ENCODE measurements at regions not wholly inside any gene's neighbourhood (a gene's known extent, or its start where the extent isn't known, plus 50 kb on each side); places are given as distances from the start of the nearest gene placed in this dataset.

DNA sequence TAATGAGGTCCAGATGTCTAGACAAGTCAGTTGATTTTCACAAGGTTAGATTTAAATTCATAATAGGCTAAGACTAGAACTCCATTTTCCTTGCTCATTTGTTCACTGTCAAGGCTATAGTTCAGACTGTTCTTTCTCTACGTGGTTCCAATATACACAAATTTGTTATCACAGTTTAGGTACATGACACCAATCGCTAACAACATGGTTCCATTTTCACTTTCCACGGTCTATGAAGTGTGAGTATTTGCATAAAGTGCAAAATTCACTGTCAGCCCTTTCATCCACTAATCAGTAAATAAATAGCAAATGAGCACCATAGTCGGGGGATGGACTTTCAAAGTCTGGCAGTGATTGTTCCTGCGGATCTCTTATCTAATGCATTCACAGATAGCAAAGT, 315.7 kb upstream of the SPOCK3 start:
- H3K27me3 ChIP-seq (ENCODE audit: control insufficient read depth, insufficient read depth, low read length): no peaks in the 10 kb centered on the region
- no peak for DNase-seq (ENCODE audit: low read depth in 4 of 6, low spot score in 6 of 6)
- no peaks in the 10 kb centered on the region for H3K4me1 ChIP-seq (ENCODE audit: control insufficient read depth, insufficient read depth, low read length)
- H3K4me3 ChIP-seq (ENCODE audit: low read depth, low read length): no peak overlapping the region
- 100% methylated on average over 1 of the region's 5 CpGs for WGBS (ENCODE audit: insufficient coverage)
- no peak overlapping the region for H3K27ac ChIP-seq (ENCODE audit: low read depth, low read length)
- H3K36me3 ChIP-seq (ENCODE audit: control insufficient read depth, insufficient read depth, low read length): no peaks in the 10 kb centered on the region
- peaks cover 2% of the 10 kb centered on the region for H3K9me3 ChIP-seq (ENCODE audit: control insufficient read depth, insufficient read depth, low read length)

DNA sequence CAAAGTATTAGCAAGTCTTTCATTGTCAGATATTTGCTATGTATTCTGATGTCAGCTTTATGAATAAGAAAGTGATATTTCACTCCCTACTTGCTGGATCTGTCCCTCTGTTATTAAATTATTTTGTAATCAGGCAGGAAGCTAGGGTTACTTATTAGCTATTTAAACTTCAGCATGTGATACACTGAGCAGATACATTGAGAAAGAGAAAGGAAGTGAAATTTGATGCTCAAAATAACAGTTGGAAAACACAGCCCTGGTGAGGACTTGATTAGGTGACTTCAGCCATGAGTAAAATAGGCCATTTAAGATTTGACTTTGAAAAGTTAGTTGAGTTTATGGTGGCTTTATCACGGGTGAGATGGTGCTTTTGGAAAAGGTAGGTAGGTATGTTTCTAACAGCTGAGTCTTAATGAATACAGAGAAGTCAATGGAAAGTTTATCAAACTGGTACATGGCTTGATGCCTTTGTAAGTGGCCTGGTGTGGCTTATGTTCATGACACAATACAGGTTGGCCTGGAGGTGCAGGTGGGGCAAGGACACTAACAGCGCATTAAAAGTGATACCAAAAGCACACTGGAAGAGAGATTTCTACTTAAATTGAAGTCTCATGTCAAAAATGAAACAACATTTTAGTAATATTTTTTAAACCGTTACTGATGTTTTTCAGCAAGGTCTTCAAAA, 321.2 kb upstream of the SPOCK3 start:
- Histone ChIP-seq H3K4me1 (ENCODE audit: control insufficient read depth, insufficient read depth, low read length) (no peaks in the 10 kb centered on the region), H3K4me3 (ENCODE audit: low read depth, low read length) (no peak overlapping the region), H3K36me3 (ENCODE audit: control insufficient read depth, insufficient read depth, low read length) (no peaks in the 10 kb centered on the region), H3K9me3 (ENCODE audit: control insufficient read depth, insufficient read depth, low read length) (no peaks in the 10 kb centered on the region), H3K27ac (ENCODE audit: low read depth, low read length) (no peak overlapping the region), H3K27me3 (ENCODE audit: control insufficient read depth, insufficient read depth, low read length) (no peaks in the 10 kb centered on the region)
- 88% methylated on average over 2 of the region's 3 CpGs for WGBS (ENCODE audit: insufficient coverage)
- no peak for DNase-seq (ENCODE audit: low read depth in 4 of 6, low spot score in 6 of 6)

DNA sequence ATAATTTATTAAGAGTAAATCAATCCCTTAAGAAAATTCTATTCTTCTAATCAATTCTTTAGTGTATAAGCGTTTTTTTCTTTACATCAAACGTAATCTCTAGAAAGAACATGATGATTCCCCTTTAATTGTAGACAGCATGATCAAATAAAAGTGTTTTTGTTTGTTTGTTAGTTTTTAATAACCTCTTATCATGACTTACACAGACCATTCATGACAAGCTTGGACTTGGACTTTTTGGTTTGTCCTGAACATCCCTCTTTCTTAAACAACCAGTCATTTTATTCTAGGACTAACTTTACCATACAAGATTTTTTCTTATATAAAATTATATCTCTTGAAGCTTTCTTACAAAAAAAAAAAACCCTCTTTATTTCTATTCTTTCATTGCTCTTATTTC, 344.6 kb upstream of the SPOCK3 start:
- H3K27ac ChIP-seq (ENCODE audit: low read depth, low read length): no peak overlapping the region
- no CpG with 5 or more reads among the region's 2 CpGs for WGBS (ENCODE audit: insufficient coverage)
- DNase-seq (ENCODE audit: low read depth in 4 of 6, low spot score in 6 of 6): no peak
- peaks cover 7% of the 10 kb centered on the region for H3K9me3 ChIP-seq (ENCODE audit: control insufficient read depth, insufficient read depth, low read length)
- H3K4me1 ChIP-seq (ENCODE audit: control insufficient read depth, insufficient read depth, low read length): no peaks in the 10 kb centered on the region
- no peaks in the 10 kb centered on the region for H3K27me3 ChIP-seq (ENCODE audit: control insufficient read depth, insufficient read depth, low read length)
- no peaks in the 10 kb centered on the region for H3K36me3 ChIP-seq (ENCODE audit: control insufficient read depth, insufficient read depth, low read length)
- H3K4me3 ChIP-seq (ENCODE audit: low read depth, low read length): no peak overlapping the region

DNA sequence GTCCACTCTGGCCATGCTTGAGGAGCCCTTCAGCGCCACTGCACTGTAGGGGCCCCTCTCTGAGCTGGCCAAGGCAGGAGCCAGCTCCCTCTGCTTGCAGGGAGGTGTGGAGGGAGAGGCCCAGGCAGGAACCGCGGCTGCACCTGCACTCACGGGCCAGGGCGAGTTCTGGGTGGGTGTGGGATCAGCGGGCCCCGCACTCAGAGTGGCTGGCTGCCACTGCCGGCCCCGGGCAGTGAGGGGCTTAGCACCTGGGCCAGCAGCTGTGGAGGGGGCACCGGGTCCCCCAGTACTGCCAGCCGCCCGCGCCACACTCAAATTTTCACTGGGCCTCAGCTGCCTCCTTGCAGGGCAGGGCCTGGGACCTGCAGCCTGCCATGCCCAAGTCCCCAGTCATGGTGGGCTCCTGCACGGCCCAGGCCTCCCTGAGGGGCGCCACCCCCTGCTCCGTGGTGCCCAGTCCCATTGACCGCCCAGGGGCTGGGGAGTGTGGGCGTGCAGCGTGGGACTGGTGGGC, 347.2 kb upstream of the SPOCK3 start:
- 87% methylated on average over 19 of the region's 19 CpGs for WGBS (ENCODE audit: insufficient coverage)
- H3K27ac ChIP-seq (ENCODE audit: low read depth, low read length): no peak overlapping the region
- H3K9me3 ChIP-seq (ENCODE audit: control insufficient read depth, insufficient read depth, low read length): peaks cover 7% of the 10 kb centered on the region
- no peaks in the 10 kb centered on the region for H3K4me1 ChIP-seq (ENCODE audit: control insufficient read depth, insufficient read depth, low read length)
- H3K4me3 ChIP-seq (ENCODE audit: low read depth, low read length): no peak overlapping the region
- DNase-seq (ENCODE audit: low read depth in 4 of 6, low spot score in 6 of 6): no peak
- no peaks in the 10 kb centered on the region for H3K27me3 ChIP-seq (ENCODE audit: control insufficient read depth, insufficient read depth, low read length)
- H3K36me3 ChIP-seq (ENCODE audit: control insufficient read depth, insufficient read depth, low read length): no peaks in the 10 kb centered on the region

DNA sequence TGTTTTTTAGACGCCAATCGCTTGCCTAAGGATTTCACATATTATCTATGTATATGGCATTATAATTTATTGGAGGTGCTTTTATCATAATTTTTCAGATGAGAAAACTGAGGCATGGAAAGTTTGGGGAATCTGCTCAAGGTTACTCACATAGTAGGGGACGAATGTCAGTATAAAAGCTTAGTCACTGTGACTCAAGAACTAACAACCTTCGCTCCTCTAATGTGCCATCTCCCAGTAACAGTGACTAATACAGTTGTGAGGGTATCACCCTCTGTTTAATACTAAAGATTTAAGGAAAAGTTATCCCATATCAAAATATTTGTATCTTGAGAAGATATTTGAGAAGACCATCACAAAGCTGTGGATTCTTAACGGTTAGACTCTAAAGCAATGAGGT, 353.1 kb upstream of the SPOCK3 start:
- H3K4me3 ChIP-seq (ENCODE audit: low read depth, low read length): no peak overlapping the region
- no peak for DNase-seq (ENCODE audit: low read depth in 4 of 6, low spot score in 6 of 6)
- H3K9me3 ChIP-seq (ENCODE audit: control insufficient read depth, insufficient read depth, low read length): no peaks in the 10 kb centered on the region
- H3K36me3 ChIP-seq (ENCODE audit: control insufficient read depth, insufficient read depth, low read length): no peaks in the 10 kb centered on the region
- H3K4me1 ChIP-seq (ENCODE audit: control insufficient read depth, insufficient read depth, low read length): no peaks in the 10 kb centered on the region
- no peak overlapping the region for H3K27ac ChIP-seq (ENCODE audit: low read depth, low read length)
- no CpG with 5 or more reads among the region's 5 CpGs for WGBS (ENCODE audit: insufficient coverage)
- H3K27me3 ChIP-seq (ENCODE audit: control insufficient read depth, insufficient read depth, low read length): no peaks in the 10 kb centered on the region

DNA sequence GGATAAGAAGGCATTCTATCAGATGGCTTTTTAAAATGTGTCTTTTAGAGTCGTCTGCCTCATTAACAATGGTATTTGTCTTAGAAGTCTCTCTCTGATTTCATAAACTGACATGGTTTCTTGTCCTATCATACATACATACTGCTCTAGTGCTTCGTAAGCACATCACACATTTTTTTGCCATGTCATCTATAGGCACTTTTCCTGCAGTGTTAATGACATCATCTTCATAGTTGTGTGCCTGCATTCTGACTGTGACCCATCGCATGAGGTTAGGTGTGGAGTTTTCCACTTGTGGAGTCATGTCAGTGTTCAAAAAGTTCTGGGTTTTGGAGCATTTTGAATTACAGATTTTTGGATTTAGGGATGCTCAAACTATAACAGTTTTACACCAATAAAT, 361.6 kb upstream of the SPOCK3 start:
- WGBS (ENCODE audit: insufficient coverage): no CpG with 5 or more reads among the region's 3 CpGs
- no peaks in the 10 kb centered on the region for H3K9me3 ChIP-seq (ENCODE audit: control insufficient read depth, insufficient read depth, low read length)
- no peaks in the 10 kb centered on the region for H3K36me3 ChIP-seq (ENCODE audit: control insufficient read depth, insufficient read depth, low read length)
- no peak overlapping the region for H3K4me3 ChIP-seq (ENCODE audit: low read depth, low read length)
- H3K4me1 ChIP-seq (ENCODE audit: control insufficient read depth, insufficient read depth, low read length): no peaks in the 10 kb centered on the region
- DNase-seq (ENCODE audit: low read depth in 4 of 6, low spot score in 6 of 6): no peak
- H3K27me3 ChIP-seq (ENCODE audit: control insufficient read depth, insufficient read depth, low read length): no peaks in the 10 kb centered on the region
- H3K27ac ChIP-seq (ENCODE audit: low read depth, low read length): no peak overlapping the region

DNA sequence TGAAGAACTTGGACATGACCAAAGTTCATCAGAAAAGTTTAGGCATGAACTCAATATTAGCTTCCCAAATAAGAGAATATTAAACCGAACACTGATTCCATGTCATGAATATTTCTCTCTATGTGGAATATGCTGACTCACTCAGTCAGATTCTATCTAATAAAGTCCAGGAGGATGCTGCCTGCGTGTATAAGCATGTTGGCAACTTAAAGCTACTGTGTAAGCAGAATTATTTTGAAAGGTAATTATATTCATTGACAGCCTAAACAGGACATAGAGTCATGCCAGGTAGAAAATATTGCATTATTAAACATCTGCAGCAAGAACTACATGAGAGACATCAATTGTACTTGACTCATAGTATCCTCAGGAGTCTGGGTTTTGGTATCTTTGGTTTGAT, 367.9 kb upstream of the SPOCK3 start:
- no peak for DNase-seq (ENCODE audit: low read depth in 4 of 6, low spot score in 6 of 6)
- no CpG with 5 or more reads among the region's 2 CpGs for WGBS (ENCODE audit: insufficient coverage)
- H3K4me3 ChIP-seq (ENCODE audit: low read depth, low read length): no peak overlapping the region
- no peaks in the 10 kb centered on the region for H3K9me3 ChIP-seq (ENCODE audit: control insufficient read depth, insufficient read depth, low read length)
- H3K4me1 ChIP-seq (ENCODE audit: control insufficient read depth, insufficient read depth, low read length): no peaks in the 10 kb centered on the region
- H3K27me3 ChIP-seq (ENCODE audit: control insufficient read depth, insufficient read depth, low read length): no peaks in the 10 kb centered on the region
- H3K27ac ChIP-seq (ENCODE audit: low read depth, low read length): no peak overlapping the region
- no peaks in the 10 kb centered on the region for H3K36me3 ChIP-seq (ENCODE audit: control insufficient read depth, insufficient read depth, low read length)

DNA sequence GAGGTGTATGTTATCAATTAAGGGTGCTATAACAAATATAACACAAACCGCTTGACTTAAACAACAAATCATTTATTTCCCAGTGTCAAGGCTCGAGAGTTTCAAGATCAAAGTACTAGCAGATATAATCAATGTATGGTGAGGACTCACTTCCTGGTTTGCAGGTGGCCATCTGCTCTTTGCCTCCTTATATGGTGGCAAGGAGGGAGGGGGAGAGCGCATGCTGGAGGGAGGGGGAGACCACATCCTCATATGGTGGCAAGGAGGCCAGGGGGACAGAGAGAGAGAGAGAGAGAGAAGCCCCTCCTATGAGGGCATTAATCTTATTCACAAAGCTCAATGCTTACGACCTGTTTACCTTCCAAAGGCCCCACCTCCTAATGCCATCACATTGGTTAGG, 372.3 kb upstream of the SPOCK3 start:
- Histone ChIP-seq H3K27ac (ENCODE audit: low read depth, low read length) (no peak overlapping the region), H3K27me3 (ENCODE audit: control insufficient read depth, insufficient read depth, low read length) (no peaks in the 10 kb centered on the region), H3K36me3 (ENCODE audit: control insufficient read depth, insufficient read depth, low read length) (no peaks in the 10 kb centered on the region), H3K4me3 (ENCODE audit: low read depth, low read length) (no peak overlapping the region), H3K9me3 (ENCODE audit: control insufficient read depth, insufficient read depth, low read length) (no peaks in the 10 kb centered on the region), H3K4me1 (ENCODE audit: control insufficient read depth, insufficient read depth, low read length) (no peaks in the 10 kb centered on the region)
- no CpG with 5 or more reads among the region's 4 CpGs for WGBS (ENCODE audit: insufficient coverage)
- DNase-seq (ENCODE audit: low read depth in 4 of 6, low spot score in 6 of 6): no peak

DNA sequence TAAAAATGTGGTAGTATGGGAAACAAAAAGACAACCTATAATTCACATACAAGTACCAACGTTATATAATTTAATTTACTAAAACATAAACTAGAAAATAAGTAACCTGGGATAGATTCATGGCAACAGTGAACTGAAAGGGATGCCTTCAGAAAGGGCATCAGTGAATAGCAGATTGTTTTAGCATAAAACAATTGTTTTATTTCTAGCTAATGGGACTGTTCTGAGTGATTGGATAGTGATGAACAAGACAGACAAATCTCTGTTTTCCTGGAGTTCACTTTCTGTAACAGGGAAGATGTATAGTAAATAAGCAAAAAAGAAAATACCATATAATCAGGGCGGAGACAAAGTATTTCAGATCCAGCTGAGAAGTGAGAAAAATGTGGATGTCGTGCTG, 379.1 kb upstream of the SPOCK3 start:
- WGBS (ENCODE audit: insufficient coverage): no CpG with 5 or more reads among the region's 3 CpGs
- H3K4me1 ChIP-seq (ENCODE audit: control insufficient read depth, insufficient read depth, low read length): no peaks in the 10 kb centered on the region
- H3K4me3 ChIP-seq (ENCODE audit: low read depth, low read length): no peak overlapping the region
- DNase-seq (ENCODE audit: low read depth in 4 of 6, low spot score in 6 of 6): no peak
- no peak overlapping the region for H3K27ac ChIP-seq (ENCODE audit: low read depth, low read length)
- H3K9me3 ChIP-seq (ENCODE audit: control insufficient read depth, insufficient read depth, low read length): peaks cover 3% of the 10 kb centered on the region
- no peaks in the 10 kb centered on the region for H3K36me3 ChIP-seq (ENCODE audit: control insufficient read depth, insufficient read depth, low read length)
- no peaks in the 10 kb centered on the region for H3K27me3 ChIP-seq (ENCODE audit: control insufficient read depth, insufficient read depth, low read length)

DNA sequence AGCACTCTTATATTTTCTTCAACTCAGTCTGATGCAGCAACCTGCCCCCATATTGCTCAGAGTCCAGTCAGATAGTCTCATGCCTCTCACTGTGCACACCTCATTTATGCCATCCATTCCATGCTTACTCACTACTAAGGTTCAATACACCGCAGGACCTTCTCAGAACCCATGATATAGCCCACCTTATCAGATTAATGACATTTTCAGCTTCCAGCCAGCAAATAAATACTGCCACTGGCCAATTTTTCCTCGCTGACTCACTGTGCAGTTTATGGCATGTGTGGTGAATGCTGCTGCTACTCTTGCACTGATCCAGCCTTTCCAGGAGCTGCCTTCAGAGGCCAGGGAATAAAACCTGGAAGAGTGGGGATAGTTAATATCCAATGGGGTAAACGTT, 380.6 kb upstream of the SPOCK3 start:
- H3K36me3 ChIP-seq (ENCODE audit: control insufficient read depth, insufficient read depth, low read length): no peaks in the 10 kb centered on the region
- H3K27ac ChIP-seq (ENCODE audit: low read depth, low read length): no peak overlapping the region
- H3K9me3 ChIP-seq (ENCODE audit: control insufficient read depth, insufficient read depth, low read length): peaks cover 3% of the 10 kb centered on the region
- 100% methylated on average over 1 of the region's 3 CpGs for WGBS (ENCODE audit: insufficient coverage)
- no peak for DNase-seq (ENCODE audit: low read depth in 4 of 6, low spot score in 6 of 6)
- no peaks in the 10 kb centered on the region for H3K27me3 ChIP-seq (ENCODE audit: control insufficient read depth, insufficient read depth, low read length)
- no peaks in the 10 kb centered on the region for H3K4me1 ChIP-seq (ENCODE audit: control insufficient read depth, insufficient read depth, low read length)
- no peak overlapping the region for H3K4me3 ChIP-seq (ENCODE audit: low read depth, low read length)

All from spinal cord (tissue), 9 donors.